ENCODE measurements at regions not wholly inside any gene's neighbourhood (a gene's known extent, or its start where the extent isn't known, plus 50 kb on each side); places are given as distances from the start of the nearest gene placed in this dataset.

DNA sequence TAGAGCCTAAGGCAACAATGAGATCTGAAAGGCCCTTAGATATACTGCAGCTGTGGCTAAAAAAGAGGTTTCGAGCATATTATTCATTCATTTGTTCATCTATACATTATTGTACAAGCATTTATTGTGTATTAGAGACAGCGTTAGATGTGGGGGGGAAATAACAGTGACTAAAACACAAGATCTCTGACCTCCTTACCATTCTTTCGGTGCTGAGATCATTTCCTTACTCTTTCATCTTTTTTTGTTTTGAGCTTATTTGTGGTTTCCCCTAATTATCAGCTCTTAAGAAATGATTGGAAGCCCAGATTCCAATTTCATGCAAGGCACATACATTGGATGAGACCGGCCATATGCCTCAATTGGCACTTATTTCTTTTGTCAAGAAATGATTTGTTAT, 113.2 kb downstream of the SEC61B start:
- TF ChIP-seq, protein P1, sequence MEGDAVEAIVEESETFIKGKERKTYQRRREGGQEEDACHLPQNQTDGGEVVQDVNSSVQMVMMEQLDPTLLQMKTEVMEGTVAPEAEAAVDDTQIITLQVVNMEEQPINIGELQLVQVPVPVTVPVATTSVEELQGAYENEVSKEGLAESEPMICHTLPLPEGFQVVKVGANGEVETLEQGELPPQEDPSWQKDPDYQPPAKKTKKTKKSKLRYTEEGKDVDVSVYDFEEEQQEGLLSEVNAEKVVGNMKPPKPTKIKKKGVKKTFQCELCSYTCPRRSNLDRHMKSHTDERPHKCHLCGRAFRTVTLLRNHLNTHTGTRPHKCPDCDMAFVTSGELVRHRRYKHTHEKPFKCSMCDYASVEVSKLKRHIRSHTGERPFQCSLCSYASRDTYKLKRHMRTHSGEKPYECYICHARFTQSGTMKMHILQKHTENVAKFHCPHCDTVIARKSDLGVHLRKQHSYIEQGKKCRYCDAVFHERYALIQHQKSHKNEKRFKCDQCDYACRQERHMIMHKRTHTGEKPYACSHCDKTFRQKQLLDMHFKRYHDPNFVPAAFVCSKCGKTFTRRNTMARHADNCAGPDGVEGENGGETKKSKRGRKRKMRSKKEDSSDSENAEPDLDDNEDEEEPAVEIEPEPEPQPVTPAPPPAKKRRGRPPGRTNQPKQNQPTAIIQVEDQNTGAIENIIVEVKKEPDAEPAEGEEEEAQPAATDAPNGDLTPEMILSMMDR (IDR thresholded peaks at IDR 0.05): no peak
- TF ChIP-seq POLR2A (IDR thresholded peaks at IDR 0.05) (no peak), EP300 (IDR thresholded peaks at IDR 0.05) (no peak), POLR2AphosphoS5 (IDR thresholded peaks at IDR 0.05) (no peak)
